OCI-LY7 (cell line): ENCODE measurements at regions not wholly inside any gene's neighbourhood (a gene's known extent, or its start where the extent isn't known, plus 50 kb on each side); places are given as distances from the start of the nearest gene placed in this dataset.

ENCODE experiments used
- EZH2phosphoT487 ChIP-seq: fragments of 200-600 bp; sonication (generic); IDR thresholded peaks from 2 replicates; pipeline ENCODE4 v1.6.1; 2018; ENCODE audit warnings: low read depth, borderline replicate concordance, mild to moderate bottlenecking, mixed run types, antibody characterized with exemption, low read length, moderate library complexity, mixed read lengths
- TF ChIP-seq, protein P1 (sequence below): fragments of 200-600 bp; sonication (generic); conservative IDR thresholded peaks from 2 replicates; pipeline ENCODE4 v1.5.1; 2014; ENCODE audit warnings: mild to moderate bottlenecking, antibody characterized with exemption, low read length, moderate library complexity, mixed read lengths

DNA sequence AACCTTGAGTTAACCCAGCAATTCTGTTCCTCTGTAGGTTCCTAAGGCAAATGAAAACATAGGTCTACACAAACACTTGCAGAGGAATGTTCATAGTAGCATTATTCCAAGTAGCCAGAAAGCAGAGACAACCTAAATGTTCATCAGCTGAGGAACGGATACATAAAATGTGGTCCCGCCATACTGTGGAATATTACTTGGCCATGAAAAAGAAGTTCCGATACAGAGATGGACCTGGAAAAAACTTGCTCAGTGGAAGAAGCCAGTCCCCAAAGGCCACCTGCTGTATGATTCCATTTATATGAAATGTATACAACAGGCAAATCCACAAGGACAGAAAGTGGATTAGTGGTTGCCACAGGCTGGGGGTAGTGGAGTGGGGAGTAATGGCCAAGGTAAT is 53.0 kb downstream of the ARHGEF18 start:
- TF ChIP-seq, protein P1, sequence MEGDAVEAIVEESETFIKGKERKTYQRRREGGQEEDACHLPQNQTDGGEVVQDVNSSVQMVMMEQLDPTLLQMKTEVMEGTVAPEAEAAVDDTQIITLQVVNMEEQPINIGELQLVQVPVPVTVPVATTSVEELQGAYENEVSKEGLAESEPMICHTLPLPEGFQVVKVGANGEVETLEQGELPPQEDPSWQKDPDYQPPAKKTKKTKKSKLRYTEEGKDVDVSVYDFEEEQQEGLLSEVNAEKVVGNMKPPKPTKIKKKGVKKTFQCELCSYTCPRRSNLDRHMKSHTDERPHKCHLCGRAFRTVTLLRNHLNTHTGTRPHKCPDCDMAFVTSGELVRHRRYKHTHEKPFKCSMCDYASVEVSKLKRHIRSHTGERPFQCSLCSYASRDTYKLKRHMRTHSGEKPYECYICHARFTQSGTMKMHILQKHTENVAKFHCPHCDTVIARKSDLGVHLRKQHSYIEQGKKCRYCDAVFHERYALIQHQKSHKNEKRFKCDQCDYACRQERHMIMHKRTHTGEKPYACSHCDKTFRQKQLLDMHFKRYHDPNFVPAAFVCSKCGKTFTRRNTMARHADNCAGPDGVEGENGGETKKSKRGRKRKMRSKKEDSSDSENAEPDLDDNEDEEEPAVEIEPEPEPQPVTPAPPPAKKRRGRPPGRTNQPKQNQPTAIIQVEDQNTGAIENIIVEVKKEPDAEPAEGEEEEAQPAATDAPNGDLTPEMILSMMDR = no peak
- TF ChIP-seq EZH2phosphoT487 = no peak
